Uterus (tissue), 3 donors: ENCODE measurements at regions not wholly inside any gene's neighbourhood (a gene's known extent, or its start where the extent isn't known, plus 50 kb on each side); places are given as distances from the start of the nearest gene placed in this dataset.

ENCODE experiments used
- DNase-seq, 2 donors: peaks; one replicate each; pipeline ENCODE4 v3.0.0-alpha.2; 2019 to 2020
- H3K27ac ChIP-seq, 2 donors: fragments of 200-600 bp; sonication (generic); 1 replicate in 1 of 2; 2 replicates in 1 of 2; pipeline ENCODE4 v1.5.1; 2016 to 2018
- H3K27me3 ChIP-seq, 2 donors: fragments of 200-600 bp; sonication (generic); one replicate each; pipeline ENCODE4 v1.5.1; 2018 to 2019; ENCODE audit warnings: control low read depth in 1 of 2
- H3K36me3 ChIP-seq, 2 donors: fragments of 200-600 bp; sonication (generic); one replicate each; pipeline ENCODE4 v1.5.1; 2019; ENCODE audit warnings: control low read depth in 1 of 2
- H3K4me1 ChIP-seq, 2 donors: fragments of 200-600 bp; sonication (generic); one replicate each; pipeline ENCODE4 v1.5.1; 2018 to 2019; ENCODE audit warnings: control low read depth in 1 of 2
- H3K4me3 ChIP-seq, 2 donors: fragments of 200-600 bp; sonication (generic); 1 replicate in 1 of 2; 2 replicates in 1 of 2; pipeline ENCODE4 v1.5.1; 2018 to 2019; ENCODE audit warnings: mild to moderate bottlenecking in 1 of 2
- H3K9me3 ChIP-seq, 2 donors: fragments of 200-600 bp; sonication (generic); one replicate each; pipeline ENCODE4 v1.5.1; 2019; ENCODE audit warnings: control low read depth in 1 of 2
- POLR2A ChIP-seq, 2 donors: fragments of 450-650 bp; IDR thresholded peaks; one replicate each; pipeline ENCODE4 v1.6.1; 2016; ENCODE audit warnings: antibody characterized with exemption in 2 of 2, mild to moderate bottlenecking in 1 of 2, moderate library complexity in 1 of 2
- intact Hi-C: fragments of 100-400 bp; cut with DNase I; formaldehyde crosslinking; loops from one replicate; pipeline ENCODE4 v1.15.1; 2023; ENCODE audit warnings: low total_unique reads
- TF ChIP-seq, protein P1 (sequence below), 4 experiments: fragments of 200-600 bp in 2 of 4; fragments of 450-650 bp in 2 of 4; sonication (generic) in 2 of 4; IDR thresholded peaks; one replicate each; pipeline ENCODE4 v1.5.1; 2016 to 2019; ENCODE audit warnings: antibody characterized with exemption in 4 of 4, mild to moderate bottlenecking in 2 of 4, moderate library complexity in 1 of 4
- donor health status: DM: yes; HTN: yes; CAD: no.

DNA sequence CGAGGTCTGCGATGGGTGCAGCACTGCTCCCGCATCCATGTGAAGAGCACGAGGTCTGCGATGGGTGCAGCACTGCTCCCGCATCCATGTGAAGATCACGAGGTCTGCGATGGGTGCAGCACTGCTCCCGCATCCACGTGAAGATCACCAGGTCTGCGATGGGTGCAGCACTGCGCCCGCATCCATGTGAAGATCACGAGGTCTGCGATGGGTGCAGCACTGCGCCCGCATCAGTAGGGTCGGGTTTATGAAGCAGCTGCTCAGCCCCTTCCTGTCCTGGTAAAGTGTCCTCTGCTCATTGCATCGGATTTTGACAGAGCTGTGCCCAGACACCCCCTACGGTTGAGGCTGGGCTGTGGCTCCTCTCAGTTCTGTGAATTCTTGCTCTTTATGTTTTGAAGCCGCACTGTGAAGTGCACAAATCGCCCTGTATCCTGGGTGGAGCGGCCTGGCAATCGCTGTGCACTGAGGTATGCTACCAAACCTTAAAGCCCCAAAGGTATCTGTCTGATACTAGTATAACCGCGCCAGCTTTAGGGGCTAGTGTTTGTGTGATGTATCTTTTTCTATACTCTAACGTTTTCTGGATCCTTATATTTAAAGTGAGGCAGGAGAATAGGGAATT, 98.7 kb downstream of the CPZ start:
- H3K4me1 ChIP-seq = no peaks in the 10 kb centered on the region
- no peak overlapping the region for H3K4me3 ChIP-seq
- intact Hi-C loops = no loop called here
- no peaks in the 10 kb centered on the region for H3K9me3 ChIP-seq
- DNase-seq = peak in 1 of 2 donors; percentile 2
- no peaks in the 10 kb centered on the region for H3K36me3 ChIP-seq
- no peak overlapping the region for H3K27ac ChIP-seq
- H3K27me3 ChIP-seq = peaks cover 0 to 13% of the 10 kb centered on the region in 2 donors
- TF ChIP-seq, protein P1, sequence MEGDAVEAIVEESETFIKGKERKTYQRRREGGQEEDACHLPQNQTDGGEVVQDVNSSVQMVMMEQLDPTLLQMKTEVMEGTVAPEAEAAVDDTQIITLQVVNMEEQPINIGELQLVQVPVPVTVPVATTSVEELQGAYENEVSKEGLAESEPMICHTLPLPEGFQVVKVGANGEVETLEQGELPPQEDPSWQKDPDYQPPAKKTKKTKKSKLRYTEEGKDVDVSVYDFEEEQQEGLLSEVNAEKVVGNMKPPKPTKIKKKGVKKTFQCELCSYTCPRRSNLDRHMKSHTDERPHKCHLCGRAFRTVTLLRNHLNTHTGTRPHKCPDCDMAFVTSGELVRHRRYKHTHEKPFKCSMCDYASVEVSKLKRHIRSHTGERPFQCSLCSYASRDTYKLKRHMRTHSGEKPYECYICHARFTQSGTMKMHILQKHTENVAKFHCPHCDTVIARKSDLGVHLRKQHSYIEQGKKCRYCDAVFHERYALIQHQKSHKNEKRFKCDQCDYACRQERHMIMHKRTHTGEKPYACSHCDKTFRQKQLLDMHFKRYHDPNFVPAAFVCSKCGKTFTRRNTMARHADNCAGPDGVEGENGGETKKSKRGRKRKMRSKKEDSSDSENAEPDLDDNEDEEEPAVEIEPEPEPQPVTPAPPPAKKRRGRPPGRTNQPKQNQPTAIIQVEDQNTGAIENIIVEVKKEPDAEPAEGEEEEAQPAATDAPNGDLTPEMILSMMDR (IDR thresholded peaks at IDR 0.05) = no peak
- TF ChIP-seq POLR2A (IDR thresholded peaks at IDR 0.05) = no peak

DNA sequence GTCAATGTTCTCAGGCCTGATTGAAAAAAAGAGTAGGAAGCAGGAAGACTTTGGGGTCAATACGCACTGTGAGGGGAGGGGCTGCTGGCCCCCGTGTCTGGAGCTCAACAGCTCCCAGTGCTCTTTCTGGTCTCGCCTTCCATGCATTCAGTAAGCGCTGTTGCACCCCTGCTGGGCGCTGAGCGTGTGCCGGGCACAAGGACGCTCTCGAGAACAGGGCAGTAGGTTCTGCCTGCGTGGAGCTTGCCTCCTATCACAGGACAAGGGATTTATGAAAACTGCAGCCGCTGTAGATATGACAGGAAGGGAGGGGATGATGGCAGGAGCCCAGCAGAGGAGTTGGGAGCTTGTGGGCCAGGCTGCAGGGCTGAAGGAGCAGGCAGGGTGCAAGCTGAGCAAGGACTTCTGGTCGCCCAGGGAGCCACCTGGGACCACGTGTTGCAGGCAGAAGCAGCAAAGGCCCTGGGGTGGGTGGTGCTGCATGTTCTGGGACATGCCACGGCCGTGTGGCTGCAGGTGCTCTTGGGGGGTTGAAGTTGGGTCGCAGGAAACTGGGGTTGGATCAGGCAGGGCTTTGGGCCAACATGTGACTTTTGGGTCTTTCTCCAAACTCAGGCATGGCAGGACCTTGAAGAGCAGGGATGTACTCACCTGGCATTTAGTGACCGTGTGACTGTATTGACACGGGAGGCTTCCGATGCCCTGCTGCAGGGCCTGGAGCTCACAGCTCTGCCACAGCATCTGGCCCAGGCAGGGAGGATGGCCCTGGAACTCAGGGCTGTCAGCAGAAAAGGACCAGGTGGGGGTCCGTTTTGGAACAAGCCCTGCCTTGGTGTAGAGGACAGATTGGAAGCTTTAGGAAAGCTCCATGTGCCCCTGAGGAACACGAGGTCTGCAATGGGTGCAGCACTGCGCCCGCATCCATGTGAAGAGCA, 97.9 kb downstream of the CPZ start:
- DNase-seq = peak in 1 of 2 donors; percentile 4
- H3K9me3 ChIP-seq = no peaks in the 10 kb centered on the region
- H3K36me3 ChIP-seq = no peaks in the 10 kb centered on the region
- H3K4me1 ChIP-seq = no peaks in the 10 kb centered on the region
- TF ChIP-seq, protein P1 (IDR thresholded peaks at IDR 0.05) = no peak
- TF ChIP-seq POLR2A (IDR thresholded peaks at IDR 0.05) = no peak
- H3K4me3 ChIP-seq = no peak overlapping the region
- H3K27me3 ChIP-seq = peaks cover 0 to 13% of the 10 kb centered on the region in 2 donors
- H3K27ac ChIP-seq = no peak overlapping the region
- intact Hi-C loops = no loop called here

DNA sequence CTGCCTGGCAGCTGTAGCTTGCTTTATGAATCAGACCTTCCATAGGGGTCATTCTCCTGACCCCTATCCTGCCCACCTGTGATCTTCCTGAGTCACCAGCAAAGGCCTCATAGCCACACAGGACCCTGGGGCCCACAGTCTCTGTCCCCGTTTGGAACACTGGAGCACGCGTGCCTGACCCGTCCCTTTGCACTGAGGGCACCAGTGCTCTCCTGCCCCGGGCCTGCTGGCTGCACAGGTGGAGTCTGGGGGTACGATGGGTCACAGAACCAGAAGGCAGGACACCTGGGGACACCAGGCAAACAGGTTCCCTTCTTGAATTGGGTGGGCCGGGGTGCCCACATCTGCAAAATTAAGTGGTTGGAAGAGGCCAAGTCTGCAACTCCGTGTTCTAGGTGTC, 97.2 kb downstream of the CPZ start:
- H3K4me1 ChIP-seq = no peaks in the 10 kb centered on the region
- TF ChIP-seq, protein P1 (IDR thresholded peaks at IDR 0.05) = no peak
- TF ChIP-seq POLR2A (IDR thresholded peaks at IDR 0.05) = no peak
- no peaks in the 10 kb centered on the region for H3K9me3 ChIP-seq
- H3K4me3 ChIP-seq = no peak overlapping the region
- H3K27me3 ChIP-seq = peaks cover 0 to 13% of the 10 kb centered on the region in 2 donors
- intact Hi-C loops = no loop called here
- H3K27ac ChIP-seq = no peak overlapping the region
- no peak for DNase-seq
- H3K36me3 ChIP-seq = no peaks in the 10 kb centered on the region

DNA sequence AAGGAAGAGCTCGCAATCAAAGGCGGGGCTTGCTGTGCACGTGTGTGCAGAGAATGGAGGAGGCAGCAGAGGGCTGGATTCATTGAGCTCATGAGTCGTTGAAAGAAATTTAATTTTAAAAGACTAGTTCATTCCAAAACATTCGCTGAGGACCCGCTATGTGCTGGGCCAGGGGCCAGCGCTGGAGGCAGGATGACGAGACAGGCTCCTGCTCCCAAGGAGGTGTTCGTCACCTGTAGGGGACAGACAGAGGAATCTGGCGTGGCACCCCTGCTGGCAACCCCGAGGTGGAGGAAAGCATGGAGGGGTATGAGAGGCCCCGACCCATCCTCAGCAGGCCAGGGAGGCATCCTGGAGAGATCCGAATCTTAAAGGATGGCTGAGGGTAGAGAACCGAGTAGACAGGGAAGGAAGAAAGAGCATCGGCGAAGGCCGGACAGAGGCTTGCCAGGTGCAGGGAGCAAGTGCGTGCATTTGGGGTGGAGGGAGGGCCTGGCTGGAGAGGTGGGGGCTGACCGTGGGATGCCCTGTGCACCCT, 96.4 kb downstream of the CPZ start:
- H3K9me3 ChIP-seq = no peaks in the 10 kb centered on the region
- TF ChIP-seq, protein P1 (IDR thresholded peaks at IDR 0.05) = no peak
- no peak for TF ChIP-seq POLR2A (IDR thresholded peaks at IDR 0.05)
- H3K4me3 ChIP-seq = no peak overlapping the region
- intact Hi-C loops = no loop called here
- H3K27me3 ChIP-seq = peaks cover 0 to 13% of the 10 kb centered on the region in 2 donors
- H3K4me1 ChIP-seq = no peaks in the 10 kb centered on the region
- H3K27ac ChIP-seq = no peak overlapping the region
- no peaks in the 10 kb centered on the region for H3K36me3 ChIP-seq
- DNase-seq = no peak
